ENCODE measurements at regions not wholly inside any gene's neighbourhood (a gene's known extent, or its start where the extent isn't known, plus 50 kb on each side); places are given as distances from the start of the nearest gene placed in this dataset.
"Not testable (repeated sequence)": the region's sequence is repeated elsewhere in the genome, so short reads cannot be mapped to it uniquely, and the experiment has no call there.

DNA sequence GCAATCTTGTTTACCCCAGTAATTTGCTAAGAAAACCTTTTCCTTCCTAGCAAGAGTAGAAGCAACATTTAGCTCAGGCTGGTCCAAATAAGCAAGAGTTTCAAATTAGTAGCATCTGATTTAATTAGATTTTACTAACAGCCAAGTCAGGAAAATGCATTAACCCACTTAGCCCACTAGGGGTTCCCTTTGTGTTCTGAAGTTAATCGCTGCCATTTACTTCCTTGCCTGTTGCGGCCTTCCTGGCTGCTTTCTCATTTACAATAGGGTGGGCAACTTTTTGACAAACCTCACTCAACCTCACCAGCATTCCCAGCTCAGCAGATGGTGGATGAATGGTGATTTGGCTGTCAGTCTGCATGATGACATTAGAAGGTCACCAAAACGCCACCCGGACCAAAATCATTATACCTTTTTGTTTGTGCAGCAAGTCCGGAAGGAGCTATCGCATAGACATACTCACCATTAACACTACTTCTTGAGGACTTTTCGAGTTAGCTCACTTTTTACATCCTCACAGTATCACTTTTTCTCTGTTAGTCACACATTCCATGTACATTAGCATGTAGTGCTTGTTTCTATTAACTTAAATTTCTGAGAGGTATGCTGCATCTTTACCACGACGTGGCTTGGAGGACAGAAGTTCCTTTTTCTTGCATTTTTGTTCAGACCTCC is 101.5 kb upstream of the SETBP1 start:
- DNase-seq, result peak; percentile 32

DNA sequence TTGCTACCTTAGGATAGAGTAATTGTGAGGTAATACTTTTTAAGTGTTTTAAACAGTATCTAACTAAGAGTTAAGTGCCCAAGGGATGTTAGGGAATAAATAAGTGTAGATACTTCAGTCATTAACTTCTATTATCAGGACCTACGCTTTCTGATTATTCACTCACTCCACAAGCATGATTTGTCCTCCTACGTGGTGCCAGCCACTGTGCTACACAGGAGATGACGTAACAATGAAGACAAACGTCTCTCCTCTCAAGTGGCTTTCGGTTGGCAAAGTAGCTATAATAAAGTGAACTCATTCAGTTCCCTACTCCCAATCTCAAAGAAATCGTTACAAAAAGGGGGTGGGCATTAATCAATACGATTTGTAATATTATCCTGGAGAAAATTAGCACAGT is 100.9 kb upstream of the SETBP1 start:
- no peak for DNase-seq

DNA sequence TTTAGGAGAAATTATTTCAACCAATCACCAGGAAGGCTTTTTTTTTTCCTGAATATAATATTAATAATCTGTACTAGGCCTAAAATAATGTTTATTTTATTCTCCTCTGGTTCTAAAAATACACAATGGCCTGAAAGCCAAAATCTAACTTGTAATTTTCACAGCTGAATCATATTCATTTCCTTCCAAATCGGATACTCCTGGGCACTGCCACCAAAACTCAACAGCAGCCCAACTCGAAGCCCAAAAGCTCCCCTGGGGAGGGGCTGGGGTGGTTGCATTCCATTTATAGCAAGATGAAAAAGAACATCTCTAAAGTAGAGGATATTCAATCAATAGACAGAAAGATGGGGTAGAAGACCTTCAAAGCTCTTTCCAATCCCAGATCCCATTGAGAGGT is 100.5 kb upstream of the SETBP1 start:
- DNase-seq, result no peak

DNA sequence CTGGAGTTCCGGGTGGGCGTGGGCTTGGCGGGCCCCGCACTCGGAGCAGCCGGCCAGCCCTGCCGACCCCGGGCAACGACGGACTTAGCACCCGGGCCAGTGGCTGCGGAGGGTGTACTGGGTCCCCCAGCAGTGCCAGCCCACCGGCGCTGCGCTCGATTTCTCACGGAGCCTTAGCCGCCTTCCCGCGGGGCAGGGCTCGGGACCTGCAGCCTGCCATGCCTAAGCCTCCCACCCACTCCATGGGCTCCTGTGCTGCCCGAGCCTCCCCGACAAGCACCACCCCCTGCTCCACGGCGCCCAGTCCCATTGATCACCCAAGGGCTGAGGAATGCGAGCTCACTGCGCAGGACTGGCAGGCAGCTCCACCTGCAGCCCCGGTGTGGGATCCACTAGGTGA is 99.9 kb upstream of the SETBP1 start:
- not testable (repeated sequence) for DNase-seq

DNA sequence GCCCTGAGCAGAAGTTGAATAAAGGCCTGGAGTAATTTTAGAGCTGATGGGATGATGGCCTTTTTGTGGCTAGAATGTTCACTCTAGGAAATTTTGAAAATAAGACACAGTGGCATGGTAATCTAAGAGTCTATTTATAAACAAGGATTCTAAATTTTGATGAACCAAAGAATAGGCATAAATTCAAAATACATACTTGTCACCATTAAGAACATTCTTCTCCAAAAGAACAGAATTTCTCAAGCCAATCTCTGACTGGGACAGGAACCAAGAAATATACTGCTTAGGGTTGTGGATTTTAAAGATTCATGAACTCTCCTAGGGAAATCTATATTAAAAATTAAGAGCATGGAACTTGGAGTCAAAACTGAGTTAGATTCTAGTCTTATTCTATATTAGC is 98.2 kb upstream of the SETBP1 start:
- no peak for DNase-seq

DNA sequence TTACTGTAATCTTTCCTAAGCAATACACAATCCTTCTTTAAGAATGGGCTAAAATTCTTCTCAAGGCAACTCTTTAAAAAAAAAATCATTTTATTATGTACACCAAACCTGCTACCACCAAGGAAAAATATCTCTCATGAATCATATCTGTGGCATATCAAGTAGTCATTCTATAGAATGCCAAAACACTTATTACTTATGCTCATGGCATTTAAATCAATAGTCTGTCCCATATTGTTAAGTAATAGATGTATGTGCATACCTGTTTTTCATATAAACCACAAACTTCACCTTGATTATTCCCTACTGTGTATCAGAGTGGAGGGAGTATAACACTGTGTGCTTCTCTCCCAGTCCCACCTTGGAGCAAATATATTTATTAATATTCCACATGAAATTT is 95.8 kb upstream of the SETBP1 start:
- DNase-seq, result no peak

DNA sequence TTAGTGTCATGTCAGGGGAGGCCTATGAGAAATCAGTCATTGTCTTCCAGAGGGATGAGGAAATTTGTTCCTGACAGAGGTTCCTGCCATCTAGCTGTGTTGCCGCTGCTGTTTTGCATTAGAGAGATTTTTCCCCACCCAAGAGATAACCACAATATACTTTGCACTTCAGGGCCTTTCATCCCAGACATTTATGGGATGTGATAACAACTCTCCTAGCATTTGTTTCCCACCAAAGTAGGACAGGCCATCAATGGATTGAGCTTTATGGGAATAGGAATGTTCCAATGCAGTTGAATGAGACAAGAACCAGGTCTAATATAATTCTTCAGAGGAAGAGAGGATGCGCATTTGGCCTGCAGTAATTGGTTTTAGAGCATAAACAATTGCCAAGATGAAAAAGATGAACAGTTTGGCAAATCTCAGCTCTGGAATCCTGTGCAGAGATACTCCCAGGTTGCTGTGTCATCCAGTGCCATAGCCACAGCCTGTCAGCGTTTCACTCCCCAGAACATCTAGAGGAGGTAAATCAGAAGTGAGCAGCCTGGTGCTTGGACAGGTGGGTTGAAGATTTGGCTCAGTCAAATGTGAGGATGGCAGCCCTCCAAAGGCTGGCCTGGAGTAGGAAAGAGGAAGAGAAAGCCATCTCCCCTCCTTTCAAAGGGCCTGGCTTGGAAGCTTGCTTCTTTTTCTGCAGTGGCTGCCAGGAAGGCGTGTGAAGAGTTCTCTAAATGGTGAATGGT is 93.7 kb upstream of the SETBP1 start:
- no peak for DNase-seq

DNA sequence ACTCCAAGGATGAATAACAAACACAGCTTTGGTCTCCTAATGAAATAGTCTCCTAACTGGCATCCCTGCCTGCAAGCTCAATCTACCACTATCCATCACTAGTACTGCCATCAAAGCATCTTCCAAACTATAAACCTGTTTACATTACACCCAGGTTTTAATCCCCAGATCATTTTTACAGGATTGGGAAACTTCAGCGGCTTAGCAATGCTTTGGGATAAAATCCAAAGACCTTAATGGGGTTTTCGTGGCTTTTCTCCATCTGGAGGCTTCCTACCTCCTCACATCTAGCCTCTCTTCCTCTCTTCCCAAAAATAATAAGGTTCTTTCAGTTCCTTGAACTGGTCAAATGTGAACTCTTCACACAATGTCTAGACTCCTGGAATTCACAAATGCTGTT is 92.2 kb upstream of the SETBP1 start:
- no peak for DNase-seq

DNA sequence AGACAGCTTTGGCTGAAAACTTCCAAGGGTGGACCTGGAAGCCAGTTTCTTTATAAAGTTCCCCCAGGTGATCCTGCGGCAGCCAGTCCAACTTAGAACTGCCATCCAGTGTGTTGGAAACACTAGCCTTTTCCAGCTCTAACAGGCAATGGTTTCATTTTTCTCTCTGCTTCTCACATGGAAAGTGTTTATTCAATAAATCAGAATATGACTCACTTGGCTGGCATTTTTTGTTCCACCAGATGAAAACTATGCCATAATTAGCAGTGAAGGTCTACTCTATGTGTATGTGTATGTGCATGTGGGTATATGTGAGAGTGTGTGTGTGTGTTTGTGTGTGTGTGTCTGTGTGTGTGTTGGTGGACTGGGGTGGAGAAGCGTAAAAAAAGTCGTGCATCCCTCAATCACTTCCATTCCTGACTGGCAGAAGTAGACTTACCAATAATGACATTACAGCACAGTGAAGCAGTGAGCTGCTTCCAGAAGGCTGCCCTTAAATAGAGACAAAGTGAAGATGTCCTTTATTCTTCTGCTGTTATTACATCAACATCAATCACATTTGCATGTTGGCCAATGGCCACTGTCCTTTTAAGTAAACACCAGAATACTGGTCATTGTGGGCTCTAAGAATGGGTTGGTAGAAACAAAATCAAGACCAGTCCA is 90.9 kb upstream of the SETBP1 start:
- DNase-seq, result no peak

DNA sequence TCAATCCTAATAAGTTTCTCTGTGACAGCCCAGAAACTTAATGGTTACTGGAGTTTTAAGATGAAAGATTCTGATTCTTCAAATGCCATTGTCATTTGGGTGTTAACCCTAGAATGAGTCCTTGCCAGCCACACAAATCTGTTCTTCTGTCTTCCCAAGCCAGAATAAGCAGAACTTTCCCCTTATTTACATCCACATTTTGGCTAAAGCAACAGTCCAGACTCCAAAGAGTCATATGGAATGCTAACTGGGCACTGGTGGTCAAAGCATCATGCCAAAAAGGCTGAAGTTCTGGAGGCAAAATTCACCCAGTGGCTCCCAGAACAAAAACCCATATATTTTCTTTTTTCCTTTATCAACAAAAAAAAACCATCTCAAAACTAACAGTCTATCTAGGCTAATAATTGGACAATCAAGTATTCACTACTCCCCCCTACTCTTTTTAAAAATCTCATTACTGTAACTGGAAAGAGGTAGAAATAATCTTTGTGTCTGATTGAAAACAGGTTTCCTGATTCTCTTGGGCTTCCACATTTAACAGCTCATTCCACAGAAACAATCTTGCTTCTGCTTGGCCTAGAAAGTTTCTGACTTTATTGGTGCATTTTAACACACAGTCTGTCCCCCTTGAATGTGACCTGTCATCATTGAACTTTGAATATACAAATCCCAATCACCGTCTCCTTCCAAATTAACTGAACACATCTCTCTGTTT is 89.6 kb upstream of the SETBP1 start:
- no peak for DNase-seq

DNA sequence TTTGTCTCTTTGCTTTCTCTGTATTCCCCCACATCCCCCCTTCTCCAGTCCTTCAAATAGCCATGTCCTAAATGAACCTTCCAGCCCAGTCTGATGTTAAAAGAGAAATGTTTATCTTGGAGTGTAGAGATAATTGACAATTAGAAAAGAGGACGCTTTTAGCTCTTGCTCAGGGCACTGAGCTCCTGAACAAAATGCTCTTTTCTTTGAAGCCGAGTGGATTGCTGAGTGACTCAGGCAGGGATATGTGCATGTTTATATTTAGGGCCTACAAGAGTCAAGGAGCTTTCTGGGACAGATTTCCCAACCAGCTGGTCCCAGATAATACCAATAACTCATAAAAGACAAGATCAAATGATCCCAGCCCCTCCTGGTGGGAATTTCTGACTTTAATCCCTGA is 88.0 kb upstream of the SETBP1 start:
- no peak for DNase-seq

DNA sequence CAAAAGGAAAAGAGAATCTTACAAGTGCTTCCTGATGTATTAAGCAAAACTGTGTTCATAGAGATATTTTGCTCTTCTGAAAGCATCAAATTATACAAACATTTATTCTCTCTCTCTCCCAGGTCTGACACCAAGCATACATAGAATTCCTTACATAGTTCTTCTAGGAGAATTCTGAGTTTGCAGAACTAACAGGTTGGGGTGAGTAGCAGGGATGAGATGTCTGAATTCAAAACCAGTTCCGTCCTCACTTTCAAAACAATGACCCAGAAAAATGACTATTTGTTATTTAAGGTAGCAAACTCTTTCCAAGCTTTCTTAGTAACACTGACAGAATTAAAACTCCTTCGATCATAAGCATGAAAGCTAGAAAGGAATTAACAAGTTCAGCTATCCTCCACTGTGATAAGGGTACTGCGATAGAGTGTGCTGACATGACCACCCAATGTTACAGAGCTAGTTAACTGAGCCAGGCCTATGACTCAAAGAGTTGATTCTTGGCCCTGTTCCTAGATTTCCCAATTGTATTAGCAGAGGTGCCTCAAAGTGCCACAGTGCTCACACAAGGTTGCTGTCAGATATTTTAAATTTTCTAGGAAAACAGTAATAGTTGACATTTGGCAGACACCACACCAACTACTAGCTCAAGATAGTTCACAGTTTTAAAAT is 85.8 kb upstream of the SETBP1 start:
- no peak for DNase-seq

DNA sequence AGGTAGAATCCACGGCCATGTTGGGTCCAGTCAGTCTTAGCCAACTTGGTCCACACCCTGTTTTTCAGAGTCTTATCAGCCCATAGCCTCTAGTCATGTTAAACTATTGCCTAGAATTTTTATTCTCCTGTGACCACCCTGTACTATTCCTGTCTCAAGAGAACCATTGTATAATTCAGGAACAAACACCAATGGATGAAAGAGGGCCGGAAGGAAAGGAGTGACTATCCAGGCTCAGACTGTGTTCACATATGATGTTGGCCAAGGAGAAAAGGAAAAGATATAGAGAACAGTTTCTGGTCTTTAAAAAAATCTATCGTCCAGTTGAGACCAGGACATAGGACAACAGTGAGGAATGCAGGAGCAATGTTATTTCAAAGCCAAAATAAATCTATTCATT is 82.9 kb upstream of the SETBP1 start:
- DNase-seq, result no peak

DNA sequence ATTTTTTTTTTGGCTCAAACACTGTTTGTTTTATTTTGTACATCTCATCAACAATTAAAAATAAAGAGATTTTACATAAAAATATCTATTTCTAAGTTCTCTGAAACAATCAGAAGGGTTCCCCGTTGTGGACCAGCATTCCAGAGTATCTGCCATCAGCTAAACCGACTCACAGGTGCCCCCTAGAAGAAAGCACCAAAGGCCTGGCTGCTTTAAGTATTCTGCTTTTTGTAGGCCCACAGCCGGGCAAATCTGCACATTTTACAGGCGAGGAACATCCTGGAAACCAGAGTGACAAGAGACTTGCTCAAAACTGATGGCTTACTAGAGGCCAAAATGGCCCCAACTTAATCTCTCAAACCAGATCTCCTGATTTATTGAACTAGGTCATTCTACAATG is 82.2 kb upstream of the SETBP1 start:
- DNase-seq, result no peak

DNA sequence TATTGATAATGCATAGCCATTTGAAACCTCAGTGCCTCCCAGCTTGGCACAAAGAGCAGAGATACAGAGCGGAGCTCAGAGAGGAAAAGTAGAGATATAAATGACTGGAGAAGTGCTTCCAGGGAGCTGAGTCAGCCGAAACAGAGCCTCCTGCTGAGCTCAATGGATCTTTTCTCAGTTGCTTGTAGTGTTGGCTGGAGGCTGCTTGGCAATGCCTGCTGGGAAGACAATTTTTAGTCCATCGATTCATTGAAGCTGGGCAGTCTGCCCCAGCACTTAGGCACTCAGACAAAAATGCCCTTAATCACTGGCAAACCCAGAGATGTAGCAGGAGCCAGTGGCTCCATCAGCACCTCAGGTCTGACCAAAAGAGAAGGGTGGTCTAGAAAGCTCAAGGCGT is 81.3 kb upstream of the SETBP1 start:
- no peak for DNase-seq

DNA sequence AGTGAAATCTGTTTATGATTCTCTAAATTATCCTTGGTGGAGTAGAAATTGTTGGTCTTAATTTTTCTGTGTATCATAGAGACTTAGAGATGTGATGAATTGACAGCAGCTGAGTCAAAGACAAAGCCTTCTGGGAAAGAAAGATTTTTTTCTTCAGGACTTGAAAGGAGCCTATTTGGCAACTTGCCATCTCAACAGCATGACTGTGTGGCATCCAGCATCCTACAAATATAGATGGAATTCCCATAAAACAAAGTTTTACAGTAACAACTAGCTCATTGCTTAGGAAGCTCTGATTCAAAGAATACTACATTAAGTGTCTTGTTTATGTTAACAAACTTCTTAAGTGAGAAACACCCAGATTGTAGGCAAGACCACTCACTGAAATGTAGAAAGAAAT is 79.2 kb upstream of the SETBP1 start:
- no peak for DNase-seq

DNA sequence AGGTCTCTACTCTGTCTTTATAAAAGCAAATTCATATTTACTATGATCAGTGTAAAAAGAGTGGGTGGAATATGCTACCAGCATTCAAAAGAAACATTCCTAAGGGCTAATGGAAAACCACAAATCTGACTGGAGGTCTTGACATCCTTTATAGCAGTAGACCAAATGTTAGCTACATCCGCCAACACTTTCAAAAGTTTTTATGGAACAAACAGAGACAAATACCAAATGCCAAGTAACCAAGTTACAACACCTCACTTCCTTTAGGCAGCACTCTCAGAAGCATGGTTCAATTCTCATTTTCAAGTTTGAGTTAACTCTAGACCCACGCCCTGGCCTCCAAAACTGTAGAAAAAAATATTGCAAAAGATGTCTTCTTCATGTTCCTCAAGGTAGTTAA is 78.3 kb upstream of the SETBP1 start:
- no peak for DNase-seq

DNA sequence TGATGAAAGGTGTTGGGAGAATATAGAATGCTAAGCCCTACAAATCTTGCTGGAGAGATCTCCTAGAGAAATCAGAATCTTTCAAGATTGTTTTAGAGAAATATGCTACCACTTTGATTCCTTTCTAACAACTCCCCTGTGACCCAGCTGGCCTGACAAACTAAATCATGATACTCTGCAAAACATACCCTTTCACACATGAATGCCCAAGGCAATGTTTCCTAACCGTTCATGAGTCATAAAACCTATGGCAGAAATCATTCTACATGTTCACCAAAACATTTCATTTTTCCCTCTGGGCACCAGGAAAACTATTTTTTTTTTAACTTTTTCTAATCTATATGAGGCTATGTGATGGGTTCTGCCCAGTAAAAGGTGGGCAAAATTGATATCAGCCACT is 77.8 kb upstream of the SETBP1 start:
- no peak for DNase-seq

DNA sequence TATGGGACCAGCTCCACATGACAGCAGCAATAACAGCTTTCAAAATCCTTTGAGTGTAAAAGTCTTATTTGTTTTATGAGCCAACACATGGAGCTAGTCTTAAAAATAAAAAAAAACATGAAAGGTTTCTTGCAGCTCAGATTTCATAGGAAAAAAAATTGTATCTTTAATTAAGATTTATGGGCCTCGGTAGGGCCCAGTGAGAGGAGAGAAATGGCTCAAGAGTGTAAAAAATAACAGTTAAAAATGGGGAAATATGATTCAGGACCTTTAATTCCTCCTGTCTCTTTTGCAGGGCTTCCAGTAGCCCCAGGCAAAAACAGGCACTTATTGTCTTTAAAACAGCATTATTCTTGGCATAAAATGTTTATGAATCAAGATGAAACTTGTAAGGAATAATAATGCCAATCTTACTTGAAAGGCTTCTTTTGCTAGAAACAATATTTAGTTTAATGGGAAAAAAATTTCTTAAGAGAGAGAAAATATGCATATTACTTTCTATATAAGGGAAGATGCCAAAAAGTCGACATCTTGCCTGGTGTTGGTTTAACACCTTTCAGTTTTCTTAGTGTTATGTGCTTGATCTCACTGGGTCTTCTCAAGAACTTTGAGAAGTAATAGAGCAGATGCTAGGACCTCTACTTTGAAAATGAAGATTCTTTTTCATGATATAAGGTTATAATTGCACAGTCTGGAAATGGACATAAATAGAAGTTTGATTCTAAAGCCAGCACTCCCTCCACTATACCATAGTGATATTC is 71.3 kb upstream of the SETBP1 start:
- no peak for DNase-seq

DNA sequence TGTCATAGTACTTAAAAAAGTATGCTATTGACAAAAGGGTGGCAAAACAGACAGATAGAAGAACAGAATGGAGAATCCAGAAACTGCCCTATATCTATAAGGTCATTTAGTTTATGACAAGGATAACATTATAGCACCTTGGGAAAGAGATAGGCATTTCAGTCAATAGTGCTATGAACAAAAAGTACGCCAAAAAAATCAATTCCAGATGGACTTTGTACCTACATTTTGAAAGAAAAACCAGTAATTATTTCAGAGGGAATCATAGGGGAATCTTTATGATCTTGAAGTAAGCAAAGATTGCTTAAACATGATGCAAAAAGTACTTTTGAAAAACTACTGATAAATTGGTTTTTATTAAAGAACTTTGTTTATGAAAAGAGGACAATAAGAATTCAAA is 59.9 kb upstream of the SETBP1 start:
- DNase-seq, result no peak

DNA sequence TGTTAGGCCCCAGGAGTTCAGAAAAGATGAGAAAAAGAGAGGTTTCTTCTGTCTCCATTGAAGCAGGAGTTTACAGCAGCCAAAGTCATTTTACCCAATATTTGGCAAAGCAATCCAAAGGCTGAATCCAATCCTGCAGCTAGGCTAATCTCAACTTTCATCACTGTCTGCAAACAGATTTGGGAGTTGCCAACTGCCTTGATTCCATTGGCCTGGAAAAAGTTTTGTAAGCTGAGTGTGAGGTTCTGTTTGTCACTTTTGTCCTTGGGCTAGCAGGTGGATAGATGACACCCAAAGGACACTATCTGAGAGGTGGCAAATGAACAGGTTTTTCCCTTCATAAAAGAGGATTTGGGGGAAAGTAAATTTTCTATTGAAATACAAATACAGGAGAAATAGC is 56.6 kb upstream of the SETBP1 start:
- DNase-seq, result no peak

DNA sequence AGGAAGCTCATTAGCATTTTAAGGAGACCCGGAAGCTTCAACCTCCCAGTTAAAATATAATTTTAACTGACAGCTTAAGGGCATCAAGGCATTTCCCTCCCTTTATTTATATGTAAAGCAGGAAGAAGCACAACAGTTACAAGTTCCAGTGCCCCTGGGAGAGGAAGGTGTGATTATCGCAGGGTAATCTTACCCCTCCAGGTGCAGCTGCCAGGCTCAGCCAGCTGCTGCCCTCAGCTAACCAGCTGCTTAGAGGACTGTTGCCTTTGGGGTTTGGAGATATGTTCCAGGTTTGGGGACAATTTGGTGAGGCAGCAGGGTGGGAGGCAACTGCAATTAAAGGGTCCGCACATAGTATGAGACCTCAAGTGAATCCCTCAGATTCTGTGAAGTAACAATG is 55.3 kb upstream of the SETBP1 start:
- DNase-seq, result no peak
